Astrocyte of the cerebellum (primary cell): ENCODE measurements at regions not wholly inside any gene's neighbourhood (a gene's known extent, or its start where the extent isn't known, plus 50 kb on each side); places are given as distances from the start of the nearest gene placed in this dataset.
A peak's percentile ranks its signal among the peaks of the same experiment; 100 is the strongest.

Experiments
- DNase-seq: peaks from one replicate; pipeline ENCODE4 v3.0.0-alpha.2; 2011; ENCODE audit warnings: low read depth
- H3K4me3 ChIP-seq: 2 replicates; pipeline ENCODE4 v1.5.1; 2011; ENCODE audit warnings: mild to moderate bottlenecking, low read depth, low read length, moderate library complexity
- CTCF ChIP-seq: IDR thresholded peaks from 2 replicates; pipeline ENCODE4 v1.5.1; 2012; ENCODE audit warnings: low read length, low read depth, moderate library complexity, mild to moderate bottlenecking; ENCODE audit errors: missing control alignments
- in situ Hi-C: cut with HindIII; loops from 2 replicates; pipeline ENCODE4 v1.10.0; 2017; ENCODE audit warnings: low sequenced_read_pairs

- H3K4me3 ChIP-seq, result no peak overlapping the region
- in situ Hi-C loops, result no loop called here
- no peak for TF ChIP-seq CTCF
- no peak for DNase-seq
These were observed 91.8 kb upstream of the TNFAIP3 start for GRCh38 chr6:137775227-137775626.

GRCh38 chr6:137775720-137776119, 91.3 kb upstream of the TNFAIP3 start:
- DNase-seq, result peak; percentile 9
- TF ChIP-seq CTCF, result no peak
- in situ Hi-C loops, result no loop called here
- H3K4me3 ChIP-seq, result no peak overlapping the region

- in situ Hi-C loops, result no loop called here
- no peak for TF ChIP-seq CTCF
- DNase-seq, result no peak
- no peak overlapping the region for H3K4me3 ChIP-seq
These were observed 90.8 kb upstream of the TNFAIP3 start for GRCh38 chr6:137776256-137776655.

GRCh38 chr6:137776786-137777686, 90.0 kb upstream of the TNFAIP3 start:
- TF ChIP-seq CTCF, result no peak
- H3K4me3 ChIP-seq, result no peak overlapping the region
- no peak for DNase-seq
- in situ Hi-C loops, result no loop called here

- DNase-seq, result no peak
- TF ChIP-seq CTCF, result no peak
- H3K4me3 ChIP-seq, result no peak overlapping the region
- in situ Hi-C loops, result no loop called here
These were observed 89.4 kb upstream of the TNFAIP3 start for GRCh38 chr6:137777687-137778075.

- no peak for TF ChIP-seq CTCF
- in situ Hi-C loops, result no loop called here
- no peak overlapping the region for H3K4me3 ChIP-seq
- DNase-seq, result no peak
These were observed 87.1 kb upstream of the TNFAIP3 start for GRCh38 chr6:137779982-137780381.
